ENCODE measurements at regions not wholly inside any gene's neighbourhood (a gene's known extent, or its start where the extent isn't known, plus 50 kb on each side); places are given as distances from the start of the nearest gene placed in this dataset.

DNA sequence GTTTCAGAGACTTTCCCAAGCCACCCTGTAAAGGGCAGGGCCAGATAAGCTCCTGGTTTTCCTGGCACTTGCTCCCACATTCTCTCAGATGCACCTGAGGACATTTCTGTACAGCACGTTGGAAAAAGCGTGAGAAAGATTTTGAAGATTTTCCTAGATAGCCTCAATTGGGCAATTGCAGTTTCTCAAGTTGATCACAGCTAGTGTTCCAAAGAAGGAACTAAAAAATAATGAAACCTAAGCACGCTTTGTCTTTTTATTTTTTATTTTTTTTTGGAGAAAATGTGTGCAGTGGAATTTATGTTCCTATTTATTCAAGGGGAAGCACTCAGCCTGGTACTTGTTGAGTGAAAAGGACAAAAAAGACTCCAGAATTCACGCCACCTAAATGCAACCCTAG lies 429.1 kb downstream of the RNF144A start:
- no peak overlapping the region for H3K27ac Mint-ChIP-seq (ENCODE audit: unreplicated experiment)
- TF ChIP-seq, protein P1, sequence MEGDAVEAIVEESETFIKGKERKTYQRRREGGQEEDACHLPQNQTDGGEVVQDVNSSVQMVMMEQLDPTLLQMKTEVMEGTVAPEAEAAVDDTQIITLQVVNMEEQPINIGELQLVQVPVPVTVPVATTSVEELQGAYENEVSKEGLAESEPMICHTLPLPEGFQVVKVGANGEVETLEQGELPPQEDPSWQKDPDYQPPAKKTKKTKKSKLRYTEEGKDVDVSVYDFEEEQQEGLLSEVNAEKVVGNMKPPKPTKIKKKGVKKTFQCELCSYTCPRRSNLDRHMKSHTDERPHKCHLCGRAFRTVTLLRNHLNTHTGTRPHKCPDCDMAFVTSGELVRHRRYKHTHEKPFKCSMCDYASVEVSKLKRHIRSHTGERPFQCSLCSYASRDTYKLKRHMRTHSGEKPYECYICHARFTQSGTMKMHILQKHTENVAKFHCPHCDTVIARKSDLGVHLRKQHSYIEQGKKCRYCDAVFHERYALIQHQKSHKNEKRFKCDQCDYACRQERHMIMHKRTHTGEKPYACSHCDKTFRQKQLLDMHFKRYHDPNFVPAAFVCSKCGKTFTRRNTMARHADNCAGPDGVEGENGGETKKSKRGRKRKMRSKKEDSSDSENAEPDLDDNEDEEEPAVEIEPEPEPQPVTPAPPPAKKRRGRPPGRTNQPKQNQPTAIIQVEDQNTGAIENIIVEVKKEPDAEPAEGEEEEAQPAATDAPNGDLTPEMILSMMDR (IDR thresholded peaks at IDR 0.05) = no peak
- H3K4me3 Mint-ChIP-seq (ENCODE audit: unreplicated experiment) = no peak overlapping the region
- DNase-seq (ENCODE audit: extremely low spot score, unreplicated experiment) = no peak
- no peaks in the 10 kb centered on the region for H3K36me3 Mint-ChIP-seq (ENCODE audit: unreplicated experiment)
- no peaks in the 10 kb centered on the region for H3K9me3 Mint-ChIP-seq (ENCODE audit: unreplicated experiment)
- no peaks in the 10 kb centered on the region for H3K4me1 Mint-ChIP-seq (ENCODE audit: unreplicated experiment)
- H3K27me3 Mint-ChIP-seq (ENCODE audit: unreplicated experiment) = no peaks in the 10 kb centered on the region

DNA sequence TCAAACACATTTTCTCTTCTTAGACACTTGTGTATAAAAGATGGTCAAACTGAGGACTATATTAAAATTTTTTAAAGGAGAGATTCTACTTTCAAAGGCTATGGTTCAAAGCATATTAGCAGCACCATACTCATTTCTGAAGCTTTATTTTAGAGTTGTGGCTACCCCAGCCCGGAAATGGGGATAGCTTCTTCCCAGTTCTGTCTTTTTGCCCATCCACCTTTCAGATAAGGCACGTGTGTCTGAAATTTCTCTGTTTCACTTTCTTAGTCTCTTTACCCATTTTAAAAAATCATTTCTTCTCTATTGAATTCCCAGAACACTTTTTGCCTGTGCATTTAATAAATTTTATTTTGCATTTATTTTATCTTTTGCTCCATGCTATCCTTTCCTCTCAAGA lies 431.5 kb downstream of the RNF144A start:
- no peak for DNase-seq (ENCODE audit: extremely low spot score, unreplicated experiment)
- no peaks in the 10 kb centered on the region for H3K36me3 Mint-ChIP-seq (ENCODE audit: unreplicated experiment)
- H3K27ac Mint-ChIP-seq (ENCODE audit: unreplicated experiment) = no peak overlapping the region
- no peaks in the 10 kb centered on the region for H3K27me3 Mint-ChIP-seq (ENCODE audit: unreplicated experiment)
- no peaks in the 10 kb centered on the region for H3K4me1 Mint-ChIP-seq (ENCODE audit: unreplicated experiment)
- H3K9me3 Mint-ChIP-seq (ENCODE audit: unreplicated experiment) = no peaks in the 10 kb centered on the region
- TF ChIP-seq, protein P1 (IDR thresholded peaks at IDR 0.05) = no peak
- H3K4me3 Mint-ChIP-seq (ENCODE audit: unreplicated experiment) = no peak overlapping the region

DNA sequence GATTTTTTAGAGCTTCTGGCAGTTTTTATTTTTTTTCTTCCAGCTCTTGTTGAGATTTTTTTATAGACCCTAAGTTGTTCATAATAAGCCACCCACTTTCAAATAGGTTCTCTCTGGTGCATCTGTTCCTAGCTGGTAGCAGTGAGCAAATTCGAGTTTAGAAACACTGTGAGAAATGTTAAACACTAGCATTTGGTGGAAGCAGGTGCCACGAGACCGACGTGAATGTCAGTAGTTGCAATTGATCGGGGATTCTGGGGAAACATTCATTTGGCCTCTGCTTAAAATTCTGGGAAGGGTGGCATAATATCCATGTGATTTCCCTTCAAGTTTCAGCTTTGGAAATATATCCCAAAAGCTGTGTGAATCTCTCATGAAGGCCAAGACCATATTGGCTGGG lies 435.0 kb downstream of the RNF144A start:
- TF ChIP-seq, protein P1 (IDR thresholded peaks at IDR 0.05) = no peak
- H3K27me3 Mint-ChIP-seq (ENCODE audit: unreplicated experiment) = no peaks in the 10 kb centered on the region
- H3K9me3 Mint-ChIP-seq (ENCODE audit: unreplicated experiment) = peaks cover 5% of the 10 kb centered on the region
- DNase-seq (ENCODE audit: extremely low spot score, unreplicated experiment) = no peak
- H3K4me3 Mint-ChIP-seq (ENCODE audit: unreplicated experiment) = no peak overlapping the region
- no peak overlapping the region for H3K27ac Mint-ChIP-seq (ENCODE audit: unreplicated experiment)
- H3K36me3 Mint-ChIP-seq (ENCODE audit: unreplicated experiment) = no peaks in the 10 kb centered on the region
- H3K4me1 Mint-ChIP-seq (ENCODE audit: unreplicated experiment) = no peaks in the 10 kb centered on the region

DNA sequence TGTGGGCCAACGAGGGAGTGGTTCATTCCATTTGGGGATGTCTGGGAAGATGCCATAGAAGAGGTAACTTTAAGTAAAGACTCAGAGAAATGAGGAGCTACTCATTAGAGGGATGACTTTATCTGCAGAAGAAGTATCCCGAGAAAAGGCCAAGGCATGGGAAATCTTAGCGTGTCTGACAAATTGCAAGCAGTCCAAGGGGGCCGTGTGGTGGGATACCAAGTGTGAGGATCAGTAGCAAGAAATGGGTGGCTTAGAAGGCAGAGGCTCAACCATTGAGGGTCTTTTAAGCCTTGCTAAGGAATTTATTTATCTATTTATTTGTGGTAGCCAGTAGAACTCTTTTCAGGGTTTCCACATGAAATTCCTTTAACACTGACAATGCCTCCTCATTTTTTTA lies 436.4 kb downstream of the RNF144A start:
- no peaks in the 10 kb centered on the region for H3K27me3 Mint-ChIP-seq (ENCODE audit: unreplicated experiment)
- TF ChIP-seq, protein P1 (IDR thresholded peaks at IDR 0.05) = no peak
- DNase-seq (ENCODE audit: extremely low spot score, unreplicated experiment) = no peak
- no peaks in the 10 kb centered on the region for H3K4me1 Mint-ChIP-seq (ENCODE audit: unreplicated experiment)
- no peaks in the 10 kb centered on the region for H3K36me3 Mint-ChIP-seq (ENCODE audit: unreplicated experiment)
- H3K27ac Mint-ChIP-seq (ENCODE audit: unreplicated experiment) = no peak overlapping the region
- H3K4me3 Mint-ChIP-seq (ENCODE audit: unreplicated experiment) = no peak overlapping the region
- H3K9me3 Mint-ChIP-seq (ENCODE audit: unreplicated experiment) = peaks cover 5% of the 10 kb centered on the region

DNA sequence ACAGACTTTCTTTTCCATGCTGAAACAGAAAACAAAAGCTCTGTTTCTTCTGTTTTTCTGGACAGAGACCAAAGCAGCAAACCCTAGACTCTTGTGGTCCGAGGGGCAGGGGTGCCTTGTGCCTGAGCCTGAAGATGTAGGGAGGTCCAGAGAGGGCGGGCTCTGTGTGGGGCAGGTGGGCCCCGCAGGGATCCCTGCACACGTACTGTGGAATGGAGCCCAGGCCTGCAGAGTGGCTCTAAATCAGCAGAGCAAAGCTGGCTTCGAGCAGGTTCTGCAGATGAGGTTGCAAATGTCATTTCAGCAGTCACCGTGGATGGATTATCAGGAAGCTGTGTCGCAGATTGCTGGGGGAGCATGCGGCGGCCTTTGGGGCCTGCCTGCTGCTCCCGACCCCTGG lies 438.6 kb downstream of the RNF144A start:
- Mint-ChIP-seq H3K27me3 (ENCODE audit: unreplicated experiment) (no peaks in the 10 kb centered on the region), H3K27ac (ENCODE audit: unreplicated experiment) (no peak overlapping the region), H3K36me3 (ENCODE audit: unreplicated experiment) (no peaks in the 10 kb centered on the region), H3K9me3 (ENCODE audit: unreplicated experiment) (peaks cover 9% of the 10 kb centered on the region), H3K4me3 (ENCODE audit: unreplicated experiment) (no peak overlapping the region), H3K4me1 (ENCODE audit: unreplicated experiment) (no peaks in the 10 kb centered on the region)
- no peak for DNase-seq (ENCODE audit: extremely low spot score, unreplicated experiment)
- TF ChIP-seq, protein P1 (IDR thresholded peaks at IDR 0.05) = no peak
